ENCODE measurements at regions not wholly inside any gene's neighbourhood (a gene's known extent, or its start where the extent isn't known, plus 50 kb on each side); places are given as distances from the start of the nearest gene placed in this dataset.
A peak's percentile ranks its signal among the peaks of the same experiment; 100 is the strongest.

- H3K4me1 ChIP-seq (ENCODE audit: control insufficient read depth, insufficient read depth, low read length), result no peaks in the 10 kb centered on the region
- H3K36me3 ChIP-seq (ENCODE audit: control insufficient read depth in 2 of 2, insufficient read depth in 1 of 2, low read length in 2 of 2), result no peaks in the 10 kb centered on the region
- H3K9me3 ChIP-seq (ENCODE audit: control insufficient read depth, insufficient read depth, low read depth, low read length), result no peaks in the 10 kb centered on the region
- POLR2A ChIA-PET, result no interaction called here
- H3K4me3 ChIP-seq (ENCODE audit: low read depth, low read length), result no peak overlapping the region
- no peak overlapping the region for H3K27ac ChIP-seq (ENCODE audit: extremely low read depth, low read depth, low read length)
- TF ChIP-seq ZIC2 (tag by site-specific recombination; IDR thresholded peaks at IDR 0.05), result 0 out of 2 replicates have a peak, but pooled peaks have one; percentile 30
- TF ChIP-seq, protein P1, sequence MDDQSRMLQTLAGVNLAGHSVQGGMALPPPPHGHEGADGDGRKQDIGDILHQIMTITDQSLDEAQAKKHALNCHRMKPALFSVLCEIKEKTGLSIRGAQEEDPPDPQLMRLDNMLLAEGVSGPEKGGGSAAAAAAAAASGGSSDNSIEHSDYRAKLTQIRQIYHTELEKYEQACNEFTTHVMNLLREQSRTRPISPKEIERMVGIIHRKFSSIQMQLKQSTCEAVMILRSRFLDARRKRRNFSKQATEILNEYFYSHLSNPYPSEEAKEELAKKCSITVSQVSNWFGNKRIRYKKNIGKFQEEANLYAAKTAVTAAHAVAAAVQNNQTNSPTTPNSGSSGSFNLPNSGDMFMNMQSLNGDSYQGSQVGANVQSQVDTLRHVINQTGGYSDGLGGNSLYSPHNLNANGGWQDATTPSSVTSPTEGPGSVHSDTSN (CRISPR knock-in tag; IDR thresholded peaks at IDR 0.05), result no peak
- CTCF ChIA-PET, result interaction anchor here (0.7 kb wide), 1 partner anchor 41 kb away, joined by 3 read pairs; no protein-coding TSS in a partner anchor
Observed at GRCh38 chr22:49087716-49088601, 739.7 kb downstream of the BRD1 start.

DNA sequence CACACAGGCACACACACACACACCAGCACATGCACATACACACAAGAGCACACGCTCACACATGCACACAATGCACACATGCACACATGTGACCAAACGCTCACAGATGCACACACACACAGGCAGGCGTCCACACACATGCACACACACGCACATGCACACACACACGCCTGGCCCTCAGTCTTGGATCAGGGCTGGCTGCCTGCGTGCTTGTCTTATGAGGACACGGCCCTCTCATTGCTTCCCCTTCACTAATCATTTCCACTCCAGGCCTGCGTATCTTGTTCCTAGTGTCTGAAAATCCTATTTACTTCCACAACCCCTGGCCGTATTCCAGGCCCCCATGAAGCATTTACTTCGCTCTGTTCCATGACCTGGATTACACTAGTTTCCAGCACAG, 740.5 kb downstream of the BRD1 start:
- POLR2A ChIA-PET, result no interaction called here
- H3K27ac ChIP-seq (ENCODE audit: extremely low read depth, low read depth, low read length), result no peak overlapping the region
- no peaks in the 10 kb centered on the region for H3K4me1 ChIP-seq (ENCODE audit: control insufficient read depth, insufficient read depth, low read length)
- no peaks in the 10 kb centered on the region for H3K9me3 ChIP-seq (ENCODE audit: control insufficient read depth, insufficient read depth, low read depth, low read length)
- H3K36me3 ChIP-seq (ENCODE audit: control insufficient read depth in 2 of 2, insufficient read depth in 1 of 2, low read length in 2 of 2), result no peaks in the 10 kb centered on the region
- CTCF ChIA-PET, result no interaction called here
- H3K4me3 ChIP-seq (ENCODE audit: low read depth, low read length), result no peak overlapping the region
- TF ChIP-seq ZNF426 (tag by site-specific recombination; IDR thresholded peaks at IDR 0.05), result no peak
- TF ChIP-seq ZSCAN4 (tag by site-specific recombination; IDR thresholded peaks at IDR 0.05), result peak; percentile 66
- no peak for TF ChIP-seq ZNF280D (tag by site-specific recombination; IDR thresholded peaks at IDR 0.05)
- no peak for TF ChIP-seq ZFP69B (tag by site-specific recombination; IDR thresholded peaks at IDR 0.05)

GRCh38 chr22:49086606-49087157, 741.0 kb downstream of the BRD1 start:
- H3K4me1 ChIP-seq (ENCODE audit: control insufficient read depth, insufficient read depth, low read length), result no peaks in the 10 kb centered on the region
- H3K9me3 ChIP-seq (ENCODE audit: control insufficient read depth, insufficient read depth, low read depth, low read length), result no peaks in the 10 kb centered on the region
- CTCF ChIA-PET, result no interaction called here
- no peak overlapping the region for H3K27ac ChIP-seq (ENCODE audit: extremely low read depth, low read depth, low read length)
- no peaks in the 10 kb centered on the region for H3K36me3 ChIP-seq (ENCODE audit: control insufficient read depth in 2 of 2, insufficient read depth in 1 of 2, low read length in 2 of 2)
- POLR2A ChIA-PET, result no interaction called here
- no peak overlapping the region for H3K4me3 ChIP-seq (ENCODE audit: low read depth, low read length)
- TF ChIP-seq ZNF585B (tag by site-specific recombination; IDR thresholded peaks at IDR 0.05) (no peak), ZBTB11 (tag by site-specific recombination; conservative IDR thresholded peaks at IDR 0.05; ENCODE audit: low read depth) (no peak), ZNF677 (tag by site-specific recombination; IDR thresholded peaks at IDR 0.05) (no peak), ZNF132 (tag by site-specific recombination; IDR thresholded peaks at IDR 0.05; ENCODE audit: borderline replicate concordance) (no peak), ZBTB20 (tag by site-specific recombination; IDR thresholded peaks at IDR 0.05) (no peak), OVOL3 (tag by site-specific recombination; IDR thresholded peaks at IDR 0.05) (no peak), ZNF23 (tag by site-specific recombination; IDR thresholded peaks at IDR 0.05; ENCODE audit: borderline replicate concordance) (no peak), GLI2 (tag by site-specific recombination; IDR thresholded peaks at IDR 0.05; ENCODE audit: borderline replicate concordance, low read depth) (no peak), ZNF274 (IDR thresholded peaks at IDR 0.05; ENCODE audit: low read length) (no peak), ZNF274 (tag by site-specific recombination; IDR thresholded peaks at IDR 0.05; ENCODE audit: borderline replicate concordance) (no peak), ZSCAN4 (tag by site-specific recombination; IDR thresholded peaks at IDR 0.05) (no peak), ZNF621 (tag by site-specific recombination; IDR thresholded peaks at IDR 0.05) (no peak)
